Muscle of leg (tissue), 3 donors: ENCODE measurements at regions not wholly inside any gene's neighbourhood (a gene's known extent, or its start where the extent isn't known, plus 50 kb on each side); places are given as distances from the start of the nearest gene placed in this dataset.

Source experiments
- DNase-seq: peaks from one replicate; pipeline ENCODE4 v3.0.0; 2013
- H3K27ac ChIP-seq: one replicate; pipeline ENCODE4 v1.5.1; 2013; ENCODE audit warnings: mild to moderate bottlenecking, low read length, control low read depth
- H3K27me3 ChIP-seq: one replicate; pipeline ENCODE4 v1.6.1; 2013; ENCODE audit warnings: low read length; ENCODE audit not compliant: control insufficient read depth, insufficient read depth
- H3K36me3 ChIP-seq: one replicate; pipeline ENCODE4 v1.6.1; 2013; ENCODE audit warnings: low read length; ENCODE audit not compliant: control insufficient read depth, insufficient read depth
- H3K4me1 ChIP-seq: one replicate; pipeline ENCODE4 v1.6.1; 2013; ENCODE audit warnings: low read length; ENCODE audit not compliant: control insufficient read depth, insufficient read depth
- H3K4me3 ChIP-seq: one replicate; pipeline ENCODE4 v1.5.1; 2013; ENCODE audit warnings: low read length, control low read depth
- H3K9me3 ChIP-seq: replicated peaks from 2 replicates; pipeline ENCODE4 v1.6.1; 2013; ENCODE audit warnings: low read depth, low read length; ENCODE audit not compliant: control insufficient read depth
- WGBS: methylation state at CpG from one replicate; pipeline ENCODE4 v1.1.5; 2013; ENCODE audit warnings: missing lambda C conversion rate; ENCODE audit not compliant: insufficient coverage; 5-methylcytosine and 5-hydroxymethylcytosine counted together

DNA sequence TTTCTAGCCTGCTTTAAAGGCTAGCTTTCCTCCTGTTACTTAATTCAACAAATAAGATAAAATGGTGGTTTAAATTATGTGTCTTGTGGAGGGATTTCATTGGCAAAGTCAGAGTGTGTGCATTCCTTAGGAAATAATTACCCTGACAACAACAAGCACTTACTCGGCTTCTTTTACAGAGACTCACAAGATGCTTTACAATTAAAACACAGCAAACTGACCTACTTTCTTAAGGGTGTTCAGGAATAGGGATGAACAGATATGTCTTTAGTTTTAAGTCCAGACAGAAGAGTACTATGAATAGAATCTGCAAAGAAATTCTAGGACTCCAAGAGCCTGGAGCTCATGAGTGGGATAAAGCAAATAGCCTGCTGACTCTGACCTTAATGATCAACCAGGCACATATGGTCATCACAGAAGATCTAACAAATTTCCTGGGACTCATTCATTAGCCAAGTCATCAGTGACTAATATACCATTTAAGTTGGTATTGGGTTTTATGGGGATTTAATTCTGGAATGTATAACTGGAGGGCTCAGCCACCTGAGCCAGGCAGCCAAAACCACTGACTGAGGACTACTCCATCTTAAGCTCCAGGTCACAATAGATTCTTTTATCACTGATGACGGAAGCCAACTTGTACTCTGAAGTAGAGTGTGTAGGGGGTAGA is 161.8 kb upstream of the RIMS1 start:
- H3K9me3 ChIP-seq: no peaks in the 10 kb centered on the region
- H3K4me3 ChIP-seq: no peak overlapping the region
- H3K4me1 ChIP-seq: no peaks in the 10 kb centered on the region
- no CpG with 5 or more reads among the region's 2 CpGs for WGBS
- H3K27ac ChIP-seq: no peak overlapping the region
- DNase-seq: no peak
- H3K36me3 ChIP-seq: no peaks in the 10 kb centered on the region
- H3K27me3 ChIP-seq: no peaks in the 10 kb centered on the region

DNA sequence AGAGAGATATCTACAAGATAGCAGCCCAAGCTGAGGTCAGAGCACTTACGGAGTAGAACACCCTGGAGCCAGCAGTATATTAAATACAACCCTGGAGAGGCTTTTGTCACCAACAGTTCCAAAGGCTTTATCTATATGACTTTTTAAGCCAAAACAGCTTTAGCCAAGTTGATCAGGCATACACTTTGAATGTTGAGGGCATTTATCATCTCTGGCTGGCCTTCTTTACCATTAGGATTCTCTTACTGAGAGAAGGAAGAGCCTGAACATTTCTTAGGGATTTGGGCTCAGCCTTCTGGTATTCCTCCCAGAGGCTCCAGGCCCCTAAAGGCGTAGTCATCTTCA is 161.3 kb upstream of the RIMS1 start:
- no peaks in the 10 kb centered on the region for H3K4me1 ChIP-seq
- no peaks in the 10 kb centered on the region for H3K36me3 ChIP-seq
- H3K4me3 ChIP-seq: no peak overlapping the region
- no peak for DNase-seq
- H3K27ac ChIP-seq: no peak overlapping the region
- no peaks in the 10 kb centered on the region for H3K9me3 ChIP-seq
- H3K27me3 ChIP-seq: no peaks in the 10 kb centered on the region
- WGBS: no CpG with 5 or more reads among the region's 2 CpGs

DNA sequence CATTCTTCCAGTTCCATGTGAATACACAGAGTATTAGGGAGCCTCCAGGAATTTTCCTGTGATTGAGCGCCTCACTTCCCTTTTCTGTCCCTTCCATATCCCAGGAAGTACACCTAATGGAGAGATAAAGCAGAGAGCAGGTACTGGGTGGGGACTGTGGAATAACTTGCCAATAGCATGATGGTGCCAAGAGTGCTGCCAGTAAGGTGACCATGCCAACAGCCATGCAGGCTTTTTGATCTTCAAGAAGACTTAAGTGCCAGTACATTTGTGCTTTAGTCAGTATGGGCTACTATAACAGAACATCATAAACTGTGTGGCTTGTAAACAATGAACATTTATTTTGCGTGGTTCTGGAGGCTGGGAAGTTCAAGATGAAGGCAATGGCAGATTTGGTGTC is 160.2 kb upstream of the RIMS1 start:
- no peaks in the 10 kb centered on the region for H3K27me3 ChIP-seq
- no peak overlapping the region for H3K4me3 ChIP-seq
- no peaks in the 10 kb centered on the region for H3K36me3 ChIP-seq
- DNase-seq: no peak
- no peaks in the 10 kb centered on the region for H3K9me3 ChIP-seq
- no peak overlapping the region for H3K27ac ChIP-seq
- no CpG with 5 or more reads among the region's 2 CpGs for WGBS
- no peaks in the 10 kb centered on the region for H3K4me1 ChIP-seq

DNA sequence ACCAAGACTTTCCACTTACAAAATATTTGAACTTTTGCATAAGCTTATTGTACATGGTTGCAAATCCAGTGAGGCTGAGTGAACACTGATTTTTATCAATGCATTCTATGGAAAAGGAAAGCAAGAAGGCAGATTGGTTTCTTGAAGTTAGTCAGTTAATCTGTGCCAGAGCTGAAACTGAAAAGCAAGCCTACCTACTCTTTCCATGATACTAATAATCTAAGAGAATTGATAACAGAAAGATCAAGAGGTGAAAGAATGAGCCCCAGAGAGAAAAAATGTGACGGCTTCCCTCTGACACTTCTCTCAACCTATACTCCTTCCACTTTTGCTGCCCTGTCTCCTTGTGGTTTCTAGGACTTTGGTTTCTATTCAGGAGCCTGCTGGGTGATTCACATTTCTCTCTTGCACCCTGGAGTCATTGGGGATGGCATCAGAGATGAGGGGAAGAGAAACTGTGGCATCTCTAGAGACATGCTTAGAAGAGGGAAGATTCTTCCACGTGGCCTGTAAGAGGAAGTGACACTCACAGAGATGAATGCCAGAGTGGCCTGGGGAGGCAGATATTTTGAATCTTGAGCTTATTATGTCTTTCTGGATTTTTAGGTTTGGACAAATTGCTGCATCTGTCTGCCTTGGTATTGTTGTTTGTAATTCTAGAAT is 158.6 kb upstream of the RIMS1 start:
- Histone ChIP-seq H3K9me3 (no peaks in the 10 kb centered on the region), H3K27ac (no peak overlapping the region), H3K36me3 (no peaks in the 10 kb centered on the region), H3K4me1 (no peaks in the 10 kb centered on the region), H3K4me3 (no peak overlapping the region), H3K27me3 (no peaks in the 10 kb centered on the region)
- 0% methylated on average over 1 of the region's 2 CpGs for WGBS
- DNase-seq: no peak

DNA sequence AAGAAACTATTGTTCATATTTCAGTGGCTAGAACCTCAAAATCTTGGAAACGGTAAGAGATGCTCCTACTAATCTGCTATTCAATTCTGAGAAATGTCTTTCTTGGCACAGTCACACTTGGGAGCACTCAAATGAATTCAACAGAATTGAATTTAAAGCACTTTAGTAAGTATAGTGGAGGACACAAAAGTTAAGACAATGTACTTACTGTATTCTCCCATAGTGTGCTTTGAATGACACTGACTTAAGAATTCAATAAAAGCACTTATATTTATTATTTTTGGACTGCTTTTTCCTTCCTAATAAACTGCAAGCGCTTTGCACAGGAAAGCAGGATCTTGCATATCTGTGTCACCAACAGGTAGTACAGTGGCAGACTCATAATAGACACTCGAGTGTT is 156.1 kb upstream of the RIMS1 start:
- Histone ChIP-seq H3K27me3 (no peaks in the 10 kb centered on the region), H3K27ac (no peak overlapping the region), H3K4me3 (no peak overlapping the region), H3K9me3 (no peaks in the 10 kb centered on the region), H3K36me3 (no peaks in the 10 kb centered on the region), H3K4me1 (no peaks in the 10 kb centered on the region)
- no CpG with 5 or more reads among the region's 3 CpGs for WGBS
- DNase-seq: no peak

DNA sequence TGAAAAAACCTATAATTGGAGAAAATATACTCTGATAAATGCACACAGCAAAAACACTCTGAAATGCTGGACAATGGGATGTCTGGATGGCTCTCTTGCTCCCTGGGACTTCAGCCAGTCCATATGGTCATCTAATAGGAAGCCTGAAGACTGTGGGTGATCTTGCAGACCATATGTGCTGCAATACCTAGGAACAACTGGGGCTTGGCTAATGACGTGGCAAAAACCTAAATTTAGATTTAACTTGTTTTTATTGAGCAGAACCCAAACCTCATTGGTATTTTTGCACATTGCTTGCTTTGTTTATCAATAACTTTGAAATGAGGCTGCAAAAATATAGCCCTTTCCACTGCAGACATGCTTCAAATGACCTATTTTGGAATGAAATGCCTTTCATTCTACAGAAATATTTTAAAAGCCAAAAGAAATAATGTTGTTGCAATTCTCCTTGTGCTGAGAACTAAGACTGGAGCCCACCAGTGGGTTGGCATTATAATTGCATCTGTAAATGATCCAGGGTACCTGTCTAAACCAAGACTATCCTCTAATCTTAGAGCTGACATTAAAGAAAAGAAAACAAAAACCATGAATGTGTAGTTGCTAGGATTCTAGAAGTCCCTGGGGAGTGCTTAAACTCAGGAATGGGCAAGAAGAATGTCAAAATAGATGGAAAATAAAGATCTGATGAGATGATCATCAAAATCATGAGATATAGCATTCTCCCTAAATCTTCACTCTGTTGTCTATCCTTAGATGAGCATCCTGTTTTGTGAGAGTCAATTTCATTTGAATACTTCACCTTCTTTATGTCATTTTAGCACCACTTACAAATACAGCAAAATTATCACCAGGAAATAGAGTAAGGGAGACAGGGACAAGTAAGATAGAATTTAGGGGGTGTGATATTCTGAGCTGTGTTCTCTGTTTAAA is 152.1 kb upstream of the RIMS1 start:
- no CpG with 5 or more reads among the region's 1 CpG for WGBS
- Histone ChIP-seq H3K4me3 (no peak overlapping the region), H3K27ac (no peak overlapping the region), H3K27me3 (no peaks in the 10 kb centered on the region), H3K36me3 (no peaks in the 10 kb centered on the region), H3K9me3 (no peaks in the 10 kb centered on the region), H3K4me1 (no peaks in the 10 kb centered on the region)
- DNase-seq: peak; percentile 42

DNA sequence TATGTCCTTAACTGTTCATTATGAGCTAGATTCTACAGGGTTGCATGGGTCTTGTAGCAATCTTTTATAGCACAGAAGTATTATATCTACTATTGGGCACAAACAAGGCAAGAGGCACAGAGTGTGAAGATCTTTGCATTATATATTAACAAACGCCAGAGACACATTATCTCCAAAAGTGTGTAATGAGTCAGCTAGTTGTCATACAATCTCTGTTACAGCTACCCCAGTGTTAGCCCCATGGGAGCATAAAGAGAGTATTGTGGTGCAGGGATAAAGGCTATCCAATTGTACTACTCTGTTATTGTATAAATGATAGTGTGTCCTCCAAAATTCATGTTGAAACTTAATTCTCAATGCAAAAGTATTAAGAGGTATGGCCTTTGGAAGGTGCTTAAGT is 148.4 kb upstream of the RIMS1 start:
- Histone ChIP-seq H3K9me3 (no peaks in the 10 kb centered on the region), H3K27ac (no peak overlapping the region), H3K27me3 (no peaks in the 10 kb centered on the region), H3K36me3 (no peaks in the 10 kb centered on the region), H3K4me3 (no peak overlapping the region), H3K4me1 (no peaks in the 10 kb centered on the region)
- WGBS: no CpG with 5 or more reads among the region's 1 CpG
- DNase-seq: no peak

DNA sequence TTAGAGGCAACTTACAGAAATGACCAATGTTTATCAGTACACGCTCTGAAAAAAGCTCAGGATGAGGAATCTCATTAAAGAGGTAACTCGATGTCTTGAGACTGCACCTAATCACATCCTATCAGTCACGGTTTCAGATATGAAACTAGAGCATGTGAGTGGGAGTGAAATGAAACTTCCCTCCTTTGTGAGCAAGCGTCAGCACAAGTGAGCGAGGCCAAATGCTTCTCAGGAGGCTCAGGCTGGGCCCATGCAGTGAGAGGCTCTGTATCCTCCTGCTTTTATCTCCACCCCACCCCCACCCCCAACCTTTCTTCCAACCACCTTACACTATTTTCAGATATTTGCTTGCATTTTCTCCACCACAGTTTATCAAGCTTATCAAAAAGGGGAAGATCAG is 140.8 kb upstream of the RIMS1 start:
- Histone ChIP-seq H3K36me3 (no peaks in the 10 kb centered on the region), H3K9me3 (no peaks in the 10 kb centered on the region), H3K4me1 (no peaks in the 10 kb centered on the region), H3K4me3 (no peak overlapping the region), H3K27ac (no peak overlapping the region), H3K27me3 (no peaks in the 10 kb centered on the region)
- no peak for DNase-seq
- no CpG with 5 or more reads among the region's 5 CpGs for WGBS

DNA sequence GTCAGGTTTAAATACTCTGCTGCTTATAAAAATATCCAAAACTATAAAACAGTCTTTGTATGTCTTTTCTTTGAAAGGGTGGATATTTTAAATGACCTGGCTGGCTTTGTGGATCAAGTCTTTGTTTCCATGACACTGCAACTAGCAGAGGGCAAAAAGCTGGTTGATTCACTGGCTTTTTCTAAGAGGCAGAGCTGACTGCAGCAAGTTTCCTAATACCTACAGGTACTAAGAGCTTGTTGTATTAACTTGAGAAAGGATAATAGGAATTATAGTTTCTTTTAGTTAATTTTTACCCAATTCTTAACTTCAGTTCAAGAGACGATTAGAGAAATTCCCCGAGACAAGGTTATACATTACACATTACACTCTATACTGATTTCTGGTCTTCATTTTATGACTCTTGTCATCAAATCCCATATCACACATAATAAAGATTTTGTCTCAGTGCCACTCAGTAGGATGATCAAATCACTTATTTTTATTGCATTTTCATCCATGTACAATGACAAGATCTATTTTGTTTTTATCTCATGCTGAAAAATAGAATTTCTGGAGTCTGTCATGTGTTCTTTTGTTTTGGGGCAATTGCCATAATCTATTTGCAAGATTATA is 120.1 kb upstream of the RIMS1 start:
- Histone ChIP-seq H3K9me3 (no peaks in the 10 kb centered on the region), H3K27ac (no peak overlapping the region), H3K4me3 (no peak overlapping the region), H3K27me3 (no peaks in the 10 kb centered on the region), H3K4me1 (no peaks in the 10 kb centered on the region), H3K36me3 (no peaks in the 10 kb centered on the region)
- DNase-seq: peak; percentile 4
- no CpG with 5 or more reads among the region's 2 CpGs for WGBS

DNA sequence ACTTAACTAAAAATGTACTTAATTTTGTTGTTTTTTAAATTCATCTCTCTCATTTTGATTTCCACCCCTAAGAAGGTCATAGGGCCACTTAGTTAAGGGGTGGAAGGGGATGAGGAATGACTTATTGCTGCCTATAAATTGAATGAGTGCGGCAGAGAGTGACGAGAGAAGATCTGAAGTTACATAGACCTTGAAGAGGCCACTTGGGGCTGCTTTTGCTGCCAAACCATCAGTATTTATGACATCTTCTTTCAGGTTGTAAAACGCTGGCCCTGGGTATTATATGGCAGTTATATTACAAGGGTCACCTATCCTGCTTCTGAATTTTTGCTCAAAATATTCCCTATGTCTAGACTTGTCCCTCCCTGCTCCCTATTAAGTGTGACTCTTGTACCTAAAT is 119.6 kb upstream of the RIMS1 start:
- Histone ChIP-seq H3K27me3 (no peaks in the 10 kb centered on the region), H3K9me3 (no peaks in the 10 kb centered on the region), H3K36me3 (no peaks in the 10 kb centered on the region), H3K27ac (no peak overlapping the region), H3K4me1 (no peaks in the 10 kb centered on the region), H3K4me3 (no peak overlapping the region)
- no CpG with 5 or more reads among the region's 3 CpGs for WGBS
- no peak for DNase-seq
